Fibroblast of skin of back (primary cell): ENCODE measurements at regions not wholly inside any gene's neighbourhood (a gene's known extent, or its start where the extent isn't known, plus 50 kb on each side); places are given as distances from the start of the nearest gene placed in this dataset.
"Not testable (repeated sequence)": the region's sequence is repeated elsewhere in the genome, so short reads cannot be mapped to it uniquely, and the experiment has no call there.

Experiments used
- DNase-seq: peaks from one replicate; pipeline ENCODE4 v3.0.0-alpha.2; 2013

DNA sequence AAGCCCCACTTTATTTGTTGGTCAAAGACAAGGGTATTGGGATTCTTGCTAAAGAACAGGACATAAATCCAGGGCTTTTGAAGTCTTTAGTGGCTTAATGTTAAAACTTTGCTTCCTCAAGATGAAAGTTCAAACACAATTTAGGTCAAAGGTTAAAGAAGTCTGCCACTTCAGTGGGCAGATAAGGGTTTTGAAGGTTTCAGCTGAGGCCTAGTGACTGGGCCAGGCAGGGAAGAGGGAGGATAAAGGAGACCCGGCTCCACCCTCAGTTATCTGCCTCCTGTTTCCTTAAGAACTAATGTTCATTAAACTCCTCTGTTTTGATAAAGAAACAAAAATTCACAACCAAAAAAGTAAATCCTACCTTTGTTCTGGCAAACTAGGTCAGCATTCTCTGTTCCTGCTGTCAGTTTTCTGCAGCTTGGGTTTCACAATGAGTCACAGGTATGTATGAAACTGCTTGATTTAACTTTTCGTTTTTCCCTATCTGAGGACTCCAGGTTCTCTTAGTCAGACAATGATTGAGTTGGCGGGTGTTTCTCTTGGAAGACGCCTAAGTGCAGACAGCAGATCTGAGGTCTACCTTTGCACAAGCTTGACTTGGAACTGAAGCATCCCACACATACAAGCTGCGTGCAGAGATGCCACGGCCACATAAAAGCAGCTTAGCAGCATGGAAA is 208.3 kb downstream of the EXOC5 start:
- no peak for DNase-seq

- no peak for DNase-seq
These were observed 210.4 kb downstream of the EXOC5 start for GRCh38 chr14:57058319-57058718.

DNA sequence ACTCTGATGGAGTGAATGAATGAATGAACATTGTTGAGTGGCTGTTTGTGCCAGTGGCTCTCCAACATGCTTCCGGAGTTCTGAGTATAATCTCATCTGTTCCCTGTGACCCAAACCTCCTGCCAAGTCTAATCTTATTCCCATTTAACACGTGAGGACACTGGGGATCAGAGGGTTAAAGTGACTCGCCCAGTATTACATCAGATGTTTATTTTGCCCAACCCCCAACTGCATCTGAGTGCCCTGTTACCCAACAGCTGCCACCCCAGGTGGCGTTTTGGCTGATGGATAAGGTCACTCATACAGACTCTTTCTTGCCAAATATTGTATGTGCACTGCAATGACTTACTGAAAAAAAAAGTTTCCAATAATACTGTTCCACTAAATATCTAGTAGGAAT is 210.9 kb downstream of the EXOC5 start:
- DNase-seq, result no peak

GRCh38 chr14:57056522-57056921 is 212.2 kb downstream of the EXOC5 start:
- DNase-seq, result not testable (repeated sequence)

DNA sequence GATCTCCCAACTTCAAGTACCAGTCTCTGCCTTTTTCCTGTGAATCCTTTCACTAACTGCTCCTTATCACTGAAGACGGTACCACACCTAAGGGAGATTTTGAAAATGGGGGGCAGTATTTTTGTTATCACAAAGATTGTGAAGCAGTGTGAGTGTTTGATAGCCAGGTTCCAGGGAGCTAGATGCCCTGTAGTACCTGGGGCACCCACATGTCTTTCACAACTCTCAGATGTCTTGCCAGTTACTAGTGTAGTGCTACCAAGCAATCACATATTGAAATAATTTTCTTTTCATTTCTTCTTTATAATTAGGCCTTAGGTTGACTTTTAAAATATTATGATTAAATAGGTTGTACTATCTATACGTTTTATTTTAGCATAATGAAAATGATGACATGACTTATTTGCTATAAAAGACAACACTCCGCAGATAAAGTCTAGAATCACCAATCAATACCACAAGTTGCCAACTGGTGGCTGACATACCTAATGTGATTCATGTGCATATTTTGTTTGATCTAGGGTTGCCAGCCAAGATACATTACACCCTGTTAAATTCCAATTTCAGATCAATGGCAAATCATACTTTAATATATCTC is 215.9 kb downstream of the EXOC5 start:
- DNase-seq, result no peak

DNA sequence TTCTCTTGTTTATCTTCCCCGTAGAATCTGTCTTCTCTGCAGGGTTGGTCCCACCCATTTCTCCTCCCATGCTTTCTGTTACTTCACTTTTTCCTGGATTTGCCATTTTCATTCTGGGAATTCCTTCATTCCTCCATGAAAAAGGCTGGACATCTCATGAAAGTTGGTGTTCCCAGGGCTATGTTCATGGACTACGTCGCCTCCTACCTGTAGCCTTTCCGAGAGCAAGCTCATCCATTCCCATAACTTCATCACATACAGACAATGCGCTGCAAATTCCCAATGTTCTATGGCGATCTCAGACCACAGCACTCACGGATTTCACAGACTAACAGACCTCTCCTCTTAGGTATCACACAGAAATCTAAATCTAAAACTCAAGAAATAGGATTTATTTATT is 217.1 kb downstream of the EXOC5 start:
- DNase-seq, result no peak

- no peak for DNase-seq
These were observed 218.9 kb downstream of the EXOC5 start for GRCh38 chr14:57049848-57050247.

DNA sequence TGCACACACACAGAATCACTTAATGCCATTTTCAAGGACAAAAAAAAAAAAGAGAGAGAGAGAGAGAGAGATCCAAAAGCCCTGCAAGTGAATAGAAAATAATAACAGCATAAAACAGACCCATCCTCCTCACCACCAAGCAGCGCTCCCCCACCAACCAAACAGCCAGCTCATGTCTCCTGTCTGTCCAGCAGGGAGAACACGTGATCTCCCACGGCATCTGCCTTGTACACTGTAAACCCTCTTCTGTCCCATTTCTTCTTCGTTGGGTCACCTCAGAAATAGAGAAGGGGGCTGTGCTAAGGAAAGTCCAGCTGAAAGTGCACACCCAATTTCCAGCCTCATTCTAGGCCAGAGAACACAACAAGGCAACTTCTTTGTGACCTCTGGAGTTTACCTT is 222.5 kb downstream of the EXOC5 start:
- DNase-seq, result no peak

GRCh38 chr14:57044101-57044973 is 224.4 kb downstream of the EXOC5 start:
- not testable (repeated sequence) for DNase-seq

DNA sequence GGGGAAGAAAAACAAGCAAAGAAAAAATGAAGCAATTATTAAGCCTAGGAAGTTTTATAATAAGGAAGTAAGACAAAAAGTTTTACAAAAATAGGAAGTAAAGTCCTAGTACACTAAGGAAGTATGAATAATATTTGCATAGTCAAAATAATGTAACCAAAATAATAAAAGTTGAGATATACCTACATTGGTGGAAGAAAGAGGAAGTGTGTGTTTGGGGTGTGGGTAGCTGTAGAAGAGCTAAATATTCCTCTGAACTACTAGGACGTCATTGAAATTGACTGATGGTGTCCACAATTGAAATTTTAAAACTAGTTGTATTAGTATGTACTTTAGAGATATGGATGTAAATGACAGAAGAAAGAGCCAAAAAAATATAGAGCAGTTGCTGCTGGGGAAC is 228.4 kb upstream of the OTX2 start:
- no peak for DNase-seq

- DNase-seq, result no peak
These were observed 221.2 kb upstream of the OTX2 start for GRCh38 chr14:57031474-57031873.

DNA sequence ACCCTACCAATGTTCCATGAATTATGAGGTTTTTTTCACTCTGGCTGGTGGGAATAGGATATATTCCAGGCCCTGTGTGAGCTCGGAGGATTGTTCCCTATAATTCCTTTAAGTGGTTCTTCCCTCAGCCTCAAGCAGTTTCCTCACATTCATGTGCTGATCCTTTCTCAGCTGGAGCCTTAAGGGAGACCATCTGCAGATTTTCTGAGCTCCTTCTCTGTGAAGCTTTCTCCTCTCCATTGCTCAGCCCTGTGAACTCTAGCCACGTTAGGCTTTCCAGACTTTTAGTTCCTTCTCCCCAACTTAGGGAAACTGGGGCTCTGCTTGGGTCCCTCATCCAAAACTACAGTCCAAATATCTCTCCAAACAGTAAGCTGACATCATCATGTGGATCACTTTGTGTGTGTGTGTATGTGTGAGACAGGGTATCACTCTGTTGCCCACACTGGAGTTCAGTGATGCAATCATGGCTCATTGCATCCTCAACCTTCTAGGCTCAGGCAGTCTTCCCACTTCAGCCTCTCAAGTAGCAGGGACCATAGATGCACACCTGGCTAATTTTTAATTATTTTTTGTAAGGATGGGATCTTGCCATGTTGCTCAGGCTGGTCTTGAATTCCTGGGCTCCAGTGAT is 219.5 kb upstream of the OTX2 start:
- DNase-seq, result no peak

GRCh38 chr14:57025456-57025855 is 215.2 kb upstream of the OTX2 start:
- DNase-seq, result no peak

DNA sequence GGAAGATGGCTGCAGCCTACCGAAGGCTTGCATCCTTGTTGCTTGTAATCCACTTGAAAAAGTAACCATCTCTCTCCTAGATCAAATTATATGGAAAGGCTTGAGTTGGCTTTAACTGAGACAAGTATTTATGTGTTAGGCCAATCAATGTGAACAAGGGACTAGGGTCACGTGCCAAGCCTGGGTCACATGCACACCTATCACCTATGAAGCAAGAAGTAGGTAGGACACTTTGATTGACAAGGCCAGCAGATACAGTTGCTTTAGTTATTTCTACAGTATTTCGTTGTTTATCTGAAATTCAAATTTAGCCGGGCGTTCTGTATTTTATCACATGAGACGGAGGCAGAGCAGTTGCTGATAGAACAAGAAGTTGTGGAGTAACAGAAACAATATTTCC is 212.3 kb upstream of the OTX2 start:
- no peak for DNase-seq

DNA sequence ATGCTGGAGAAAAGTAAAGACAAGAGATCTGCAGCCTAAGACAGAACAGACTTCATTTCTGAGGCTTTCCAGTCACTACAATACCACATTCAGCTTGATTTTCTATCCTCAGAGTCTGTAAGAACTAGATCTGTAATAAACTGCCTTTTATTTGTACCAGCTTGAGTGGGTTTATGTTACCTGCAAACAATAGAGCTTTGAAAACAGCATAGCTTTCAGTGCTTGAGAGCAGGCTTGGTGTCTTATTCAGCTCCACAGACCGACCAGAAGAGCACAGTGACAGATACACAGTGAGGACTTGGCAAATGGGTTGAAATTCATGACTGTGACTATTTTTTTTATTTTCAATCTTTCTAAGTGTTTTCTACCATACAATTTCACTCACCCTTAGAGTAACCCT is 207.8 kb upstream of the OTX2 start:
- DNase-seq, result no peak

- no peak for DNase-seq
These were observed 203.7 kb upstream of the OTX2 start for GRCh38 chr14:57013987-57014386.

GRCh38 chr14:57009585-57010515 is 199.6 kb upstream of the OTX2 start:
- no peak for DNase-seq

DNA sequence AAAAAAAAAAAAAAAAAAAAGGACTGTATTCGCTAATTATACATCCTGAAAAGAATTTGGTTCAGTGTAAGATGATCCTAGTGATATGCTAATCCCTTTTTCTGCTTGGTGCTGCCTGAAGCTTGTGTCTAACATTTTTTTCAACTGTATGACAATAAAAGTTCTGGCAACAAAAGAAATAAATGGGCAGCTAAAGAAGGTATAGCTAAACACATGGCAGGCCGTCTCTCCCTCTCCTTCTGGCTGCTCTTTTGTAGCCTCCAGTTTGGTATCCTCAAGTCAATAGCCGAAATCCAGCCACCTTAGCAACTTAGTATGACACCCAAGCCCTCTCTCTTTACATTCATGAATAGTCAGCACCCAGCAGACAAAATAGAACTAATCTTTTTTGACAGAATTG is 198.3 kb upstream of the OTX2 start:
- no peak for DNase-seq

DNA sequence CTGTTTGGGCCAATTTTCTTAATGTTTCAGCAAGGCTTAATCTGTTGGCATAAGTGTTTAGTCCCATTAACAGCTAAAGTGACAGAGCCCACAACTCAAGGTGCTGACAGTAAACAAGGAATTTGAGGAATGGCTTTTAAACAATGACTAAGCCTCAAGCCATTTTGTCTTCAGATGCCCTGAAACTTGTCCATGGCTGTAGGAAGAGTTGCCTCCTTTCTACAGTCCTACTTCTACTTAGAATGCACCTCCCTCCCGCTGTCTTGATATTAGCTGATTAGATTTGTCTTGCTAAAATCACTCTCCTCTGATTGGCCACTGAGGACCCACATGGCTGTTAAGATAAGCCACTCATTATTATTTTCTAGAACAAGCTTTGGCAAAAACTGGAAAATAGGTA is 188.4 kb upstream of the OTX2 start:
- no peak for DNase-seq

GRCh38 chr14:56996721-56997399 is 186.6 kb upstream of the OTX2 start:
- DNase-seq, result no peak

DNA sequence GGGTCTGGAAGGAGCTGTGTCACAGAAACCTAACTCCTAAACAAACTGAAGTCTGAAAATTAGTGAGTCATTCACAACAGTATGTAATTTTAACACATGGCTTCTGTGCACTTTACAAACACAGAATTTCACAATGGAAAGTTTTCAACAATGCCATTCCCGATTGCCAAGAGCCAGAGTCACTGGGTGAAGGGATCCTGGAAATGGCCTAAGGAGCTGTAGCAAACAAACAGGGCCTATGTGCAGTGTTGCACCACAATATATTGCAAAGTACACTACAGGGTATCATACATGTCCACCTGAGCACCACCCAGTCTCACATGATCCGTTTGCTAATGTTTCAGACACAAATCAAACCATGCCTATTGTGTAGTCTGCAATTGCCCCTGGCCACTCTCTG is 184.7 kb upstream of the OTX2 start:
- no peak for DNase-seq
